Astrocyte (in vitro differentiated cells and primary cell): ENCODE measurements at regions not wholly inside any gene's neighbourhood (a gene's known extent, or its start where the extent isn't known, plus 50 kb on each side); places are given as distances from the start of the nearest gene placed in this dataset.

Experiments used
- DNase-seq: peaks from one replicate; pipeline ENCODE4 v3.0.0-alpha.2; 2010; ENCODE audit warnings: low read depth
- FAIRE-seq: peaks from 2 replicates; lab custom pipeline; 2011; peaks lifted over from hg19 to GRCh38; lab: Jason Lieb, UNC
- H2AFZ ChIP-seq: 2 replicates; pipeline ENCODE4 v1.6.0; 2012; ENCODE audit warnings: low read depth, low read length, inconsistent platforms
- H3K27ac ChIP-seq: 2 replicates; pipeline ENCODE4 v1.5.1; 2011; ENCODE audit warnings: low read depth, low read length, inconsistent platforms
- H3K27me3 ChIP-seq: 2 replicates; pipeline ENCODE4 v1.6.0; 2011; ENCODE audit warnings: low read length, inconsistent platforms; ENCODE audit not compliant: insufficient read depth
- H3K36me3 ChIP-seq: 2 replicates; pipeline ENCODE4 v1.5.1; 2011; ENCODE audit warnings: low read length, inconsistent platforms; ENCODE audit not compliant: insufficient read depth
- H3K4me1 ChIP-seq: 2 replicates; pipeline ENCODE4 v1.5.1; 2011; ENCODE audit warnings: low read length, inconsistent platforms; ENCODE audit not compliant: insufficient read depth
- H3K4me2 ChIP-seq: 2 replicates; pipeline ENCODE4 v1.6.0; 2012; ENCODE audit warnings: low read length, inconsistent platforms
- H3K4me3 ChIP-seq: 2 replicates; pipeline ENCODE4 v1.5.1; 2011; ENCODE audit warnings: low read depth, mild to moderate bottlenecking, low read length, inconsistent platforms; ENCODE audit not compliant: insufficient read depth
- H3K79me2 ChIP-seq: 2 replicates; pipeline ENCODE4 v1.6.0; 2012; ENCODE audit warnings: mild to moderate bottlenecking, low read length, inconsistent platforms; ENCODE audit not compliant: insufficient read depth
- H3K9ac ChIP-seq: 2 replicates; pipeline ENCODE4 v1.6.0; 2012; ENCODE audit warnings: mild to moderate bottlenecking, low read length, inconsistent platforms
- H3K9me3 ChIP-seq: 2 replicates; pipeline ENCODE4 v1.5.1; 2012; ENCODE audit warnings: low read depth, mild to moderate bottlenecking, low read length, inconsistent platforms; ENCODE audit not compliant: insufficient read depth
- H4K20me1 ChIP-seq: 2 replicates; pipeline ENCODE4 v1.6.0; 2012; ENCODE audit warnings: low read length, inconsistent platforms; ENCODE audit not compliant: insufficient read depth
- H3K27ac Mint-ChIP-seq: one replicate; pipeline ENCODE4 v1.8.0; 2021; ENCODE audit warnings: mild to moderate bottlenecking, mixed read lengths; ENCODE audit not compliant: unreplicated experiment
- H3K27me3 Mint-ChIP-seq: one replicate; pipeline ENCODE4 v1.8.0; 2021; ENCODE audit warnings: low read depth, mixed read lengths; ENCODE audit not compliant: unreplicated experiment
- H3K36me3 Mint-ChIP-seq: one replicate; pipeline ENCODE4 v1.8.0; 2021; ENCODE audit warnings: low read depth, mixed read lengths; ENCODE audit not compliant: unreplicated experiment
- H3K4me1 Mint-ChIP-seq: one replicate; pipeline ENCODE4 v1.8.0; 2021; ENCODE audit warnings: low read depth, mixed read lengths; ENCODE audit not compliant: unreplicated experiment
- H3K4me3 Mint-ChIP-seq: one replicate; pipeline ENCODE4 v1.8.0; 2021; ENCODE audit warnings: mild to moderate bottlenecking, moderate library complexity, mixed read lengths; ENCODE audit not compliant: unreplicated experiment
- H3K9me3 Mint-ChIP-seq: one replicate; pipeline ENCODE4 v1.8.0; 2021; ENCODE audit warnings: mild to moderate bottlenecking, mixed read lengths; ENCODE audit not compliant: unreplicated experiment
- EZH2 ChIP-seq: IDR thresholded peaks from 2 replicates; pipeline ENCODE4 v1.6.1; 2012; ENCODE audit warnings: mild to moderate bottlenecking, low read length, inconsistent platforms; ENCODE audit not compliant: insufficient read depth
- TF ChIP-seq, protein P1 (sequence below): IDR thresholded peaks from 2 replicates; pipeline ENCODE4 v1.5.1; 2011; ENCODE audit warnings: low read depth, mild to moderate bottlenecking, inconsistent platforms, low read length, moderate library complexity; ENCODE audit not compliant: insufficient read depth

DNA sequence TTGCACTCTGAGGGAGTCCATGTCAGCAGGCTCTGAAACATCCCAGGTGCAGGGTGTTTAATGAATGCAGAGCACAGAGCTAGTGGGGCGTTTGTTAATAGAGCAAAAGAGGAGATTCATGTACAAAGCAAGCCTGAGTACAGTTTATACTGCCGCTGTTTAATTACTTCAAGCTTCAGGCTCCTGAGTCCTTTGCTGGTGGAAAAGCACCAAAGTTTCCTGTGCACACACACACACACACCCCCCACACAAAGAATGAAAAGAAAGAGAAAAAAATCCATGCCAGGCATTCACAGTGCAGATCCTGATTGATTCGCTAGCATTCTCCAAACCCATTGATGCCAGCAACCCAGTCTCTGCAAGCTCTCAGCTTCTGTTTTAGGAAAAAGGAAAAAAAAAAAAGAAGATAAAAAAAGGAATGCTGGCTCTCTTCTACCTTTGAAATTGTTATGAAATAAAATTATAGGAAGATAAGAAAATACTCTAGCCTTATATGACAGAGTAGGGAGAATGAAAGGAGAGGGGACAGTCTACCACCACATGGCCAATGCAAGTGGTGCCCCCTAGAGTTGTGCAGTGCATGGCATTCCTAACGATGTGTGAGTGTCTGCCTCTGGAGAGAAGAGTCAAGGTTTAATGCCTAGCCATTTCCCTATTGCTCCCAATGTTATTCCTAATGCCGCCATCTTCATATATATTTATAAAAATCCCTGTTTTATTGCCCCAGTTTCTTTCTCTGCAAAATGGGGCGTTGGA is 216.5 kb downstream of the TMEM114 start:
- Histone ChIP-seq H3K9ac (no peak overlapping the region), H3K9me3 (peaks cover 6% of the 10 kb centered on the region), H4K20me1 (no peaks in the 10 kb centered on the region), H3K27ac (no peak overlapping the region), H3K4me1 (no peaks in the 10 kb centered on the region), H3K79me2 (no peaks in the 10 kb centered on the region), H2AFZ (no peak overlapping the region), H3K4me2 (no peak overlapping the region), H3K4me3 (no peak overlapping the region), H3K27me3 (no peaks in the 10 kb centered on the region), H3K36me3 (no peaks in the 10 kb centered on the region)
- Mint-ChIP-seq H3K27me3 (no peaks in the 10 kb centered on the region), H3K4me3 (no peak overlapping the region), H3K36me3 (no peaks in the 10 kb centered on the region), H3K27ac (peak overlapping the region; percentile 98), H3K9me3 (no peaks in the 10 kb centered on the region), H3K4me1 (peaks cover 38% of the 10 kb centered on the region)
- no peak for FAIRE-seq
- no peak for TF ChIP-seq EZH2
- TF ChIP-seq, protein P1, sequence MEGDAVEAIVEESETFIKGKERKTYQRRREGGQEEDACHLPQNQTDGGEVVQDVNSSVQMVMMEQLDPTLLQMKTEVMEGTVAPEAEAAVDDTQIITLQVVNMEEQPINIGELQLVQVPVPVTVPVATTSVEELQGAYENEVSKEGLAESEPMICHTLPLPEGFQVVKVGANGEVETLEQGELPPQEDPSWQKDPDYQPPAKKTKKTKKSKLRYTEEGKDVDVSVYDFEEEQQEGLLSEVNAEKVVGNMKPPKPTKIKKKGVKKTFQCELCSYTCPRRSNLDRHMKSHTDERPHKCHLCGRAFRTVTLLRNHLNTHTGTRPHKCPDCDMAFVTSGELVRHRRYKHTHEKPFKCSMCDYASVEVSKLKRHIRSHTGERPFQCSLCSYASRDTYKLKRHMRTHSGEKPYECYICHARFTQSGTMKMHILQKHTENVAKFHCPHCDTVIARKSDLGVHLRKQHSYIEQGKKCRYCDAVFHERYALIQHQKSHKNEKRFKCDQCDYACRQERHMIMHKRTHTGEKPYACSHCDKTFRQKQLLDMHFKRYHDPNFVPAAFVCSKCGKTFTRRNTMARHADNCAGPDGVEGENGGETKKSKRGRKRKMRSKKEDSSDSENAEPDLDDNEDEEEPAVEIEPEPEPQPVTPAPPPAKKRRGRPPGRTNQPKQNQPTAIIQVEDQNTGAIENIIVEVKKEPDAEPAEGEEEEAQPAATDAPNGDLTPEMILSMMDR, result no peak
- DNase-seq, result no peak

GRCh38 chr16:8372141-8372540 is 218.2 kb downstream of the TMEM114 start:
- Mint-ChIP-seq H3K4me3 (no peak overlapping the region), H3K4me1 (peaks cover 36% of the 10 kb centered on the region), H3K36me3 (no peaks in the 10 kb centered on the region), H3K27ac (no peak overlapping the region), H3K9me3 (no peaks in the 10 kb centered on the region), H3K27me3 (no peaks in the 10 kb centered on the region)
- TF ChIP-seq EZH2, result no peak
- TF ChIP-seq, protein P1, result no peak
- Histone ChIP-seq H3K4me2 (no peak overlapping the region), H4K20me1 (no peaks in the 10 kb centered on the region), H3K27me3 (no peaks in the 10 kb centered on the region), H3K4me1 (no peaks in the 10 kb centered on the region), H3K27ac (no peak overlapping the region), H2AFZ (no peak overlapping the region), H3K9me3 (peaks cover 6% of the 10 kb centered on the region), H3K79me2 (no peaks in the 10 kb centered on the region), H3K4me3 (no peak overlapping the region), H3K36me3 (no peaks in the 10 kb centered on the region), H3K9ac (no peak overlapping the region)
- DNase-seq, result no peak
- FAIRE-seq, result no peak
